Gastroesophageal sphincter (tissue), 4 donors: ENCODE measurements at regions not wholly inside any gene's neighbourhood (a gene's known extent, or its start where the extent isn't known, plus 50 kb on each side); places are given as distances from the start of the nearest gene placed in this dataset.

Source experiments
- ATAC-seq: fragments of 150-250 bp; one replicate; pipeline ENCODE4 v1.9.1; 2016; ENCODE audit warnings: mild to moderate bottlenecking, moderate library complexity
- H3K27ac ChIP-seq, 4 donors: fragments of 200-600 bp; sonication (generic) in 3 of 4; 1 replicate in 3 of 4; 2 replicates in 1 of 4; pipeline ENCODE4 v1.5.1; 2016 to 2019
- H3K27me3 ChIP-seq: fragments of 200-600 bp; sonication (generic); one replicate; pipeline ENCODE4 v1.5.1; 2019
- H3K36me3 ChIP-seq, 2 donors: fragments of 200-600 bp; sonication (generic); one replicate each; pipeline ENCODE4 v1.5.1; 2019; ENCODE audit warnings: control low read depth in 1 of 2
- H3K4me1 ChIP-seq, 3 donors: fragments of 200-600 bp; sonication (generic); 1 replicate in 2 of 3; 2 replicates in 1 of 3; pipeline ENCODE4 v1.5.1; 2016 to 2019; ENCODE audit warnings: control low read depth in 2 of 3
- H3K4me3 ChIP-seq, 2 donors: fragments of 200-600 bp; sonication (generic); one replicate each; pipeline ENCODE4 v1.5.1; 2019; ENCODE audit warnings: mild to moderate bottlenecking in 1 of 2, moderate library complexity in 1 of 2
- H3K9me3 ChIP-seq, 3 donors: fragments of 200-600 bp; sonication (generic); one replicate each; pipeline ENCODE4 v1.5.1; 2017 to 2019; ENCODE audit warnings: control low read depth in 2 of 3
- EP300 ChIP-seq: sonication (generic); formaldehyde crosslinking; IDR thresholded peaks from one replicate; pipeline ENCODE4 v1.6.1; 2017; ENCODE audit warnings: antibody characterized with exemption, mild to moderate bottlenecking
- POLR2A ChIP-seq, 2 donors: fragments of 450-650 bp; IDR thresholded peaks; one replicate each; pipeline ENCODE4 v1.6.1; 2017; ENCODE audit warnings: antibody characterized with exemption in 2 of 2, mild to moderate bottlenecking in 2 of 2, moderate library complexity in 1 of 2
- POLR2AphosphoS5 ChIP-seq: sonication (generic); formaldehyde crosslinking; IDR thresholded peaks from one replicate; pipeline ENCODE4 v1.6.1; 2017; ENCODE audit warnings: antibody characterized with exemption
- WGBS, 2 donors: methylation state at CpG; one replicate each; pipeline ENCODE4 v1.1.5; 2018; ENCODE audit warnings: low coverage in 1 of 2; 5-methylcytosine and 5-hydroxymethylcytosine counted together
- TF ChIP-seq, protein P1 (sequence below), 4 experiments: fragments of 200-600 bp in 2 of 4; fragments of 450-650 bp in 2 of 4; sonication (generic) in 1 of 4; IDR thresholded peaks; one replicate each; pipeline ENCODE4 v1.5.1; 2017 to 2019; ENCODE audit warnings: antibody characterized with exemption in 4 of 4, mild to moderate bottlenecking in 2 of 4, moderate library complexity in 2 of 4

DNA sequence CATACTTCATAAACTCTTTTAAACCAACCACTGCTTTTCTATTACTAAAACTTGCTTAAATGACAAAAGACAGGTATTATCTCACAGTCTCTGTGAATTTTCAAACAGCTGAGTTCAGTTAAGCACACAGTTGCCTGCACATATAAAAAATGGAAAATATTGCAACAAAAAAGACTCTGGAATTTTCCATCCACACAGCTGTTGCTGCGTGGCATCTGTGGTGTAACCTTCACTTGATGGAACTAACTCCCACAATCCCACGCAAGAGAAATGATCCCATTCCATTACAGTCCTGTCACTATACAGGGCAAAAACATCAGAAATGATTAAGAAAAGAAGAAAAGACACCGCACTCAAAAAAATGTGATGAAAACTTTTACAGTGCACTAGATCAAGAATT is 149.8 kb upstream of the TBL1X start:
- H3K27me3 ChIP-seq: no peaks in the 10 kb centered on the region
- no peak overlapping the region for H3K27ac ChIP-seq
- no peak overlapping the region for H3K4me3 ChIP-seq
- 46 to 77% methylated on average over 3 of the region's 3 CpGs for WGBS, 2 donors
- ATAC-seq: no peak
- no peaks in the 10 kb centered on the region for H3K4me1 ChIP-seq
- H3K36me3 ChIP-seq: no peaks in the 10 kb centered on the region
- TF ChIP-seq POLR2AphosphoS5: no peak
- no peak for TF ChIP-seq EP300
- TF ChIP-seq, protein P1, sequence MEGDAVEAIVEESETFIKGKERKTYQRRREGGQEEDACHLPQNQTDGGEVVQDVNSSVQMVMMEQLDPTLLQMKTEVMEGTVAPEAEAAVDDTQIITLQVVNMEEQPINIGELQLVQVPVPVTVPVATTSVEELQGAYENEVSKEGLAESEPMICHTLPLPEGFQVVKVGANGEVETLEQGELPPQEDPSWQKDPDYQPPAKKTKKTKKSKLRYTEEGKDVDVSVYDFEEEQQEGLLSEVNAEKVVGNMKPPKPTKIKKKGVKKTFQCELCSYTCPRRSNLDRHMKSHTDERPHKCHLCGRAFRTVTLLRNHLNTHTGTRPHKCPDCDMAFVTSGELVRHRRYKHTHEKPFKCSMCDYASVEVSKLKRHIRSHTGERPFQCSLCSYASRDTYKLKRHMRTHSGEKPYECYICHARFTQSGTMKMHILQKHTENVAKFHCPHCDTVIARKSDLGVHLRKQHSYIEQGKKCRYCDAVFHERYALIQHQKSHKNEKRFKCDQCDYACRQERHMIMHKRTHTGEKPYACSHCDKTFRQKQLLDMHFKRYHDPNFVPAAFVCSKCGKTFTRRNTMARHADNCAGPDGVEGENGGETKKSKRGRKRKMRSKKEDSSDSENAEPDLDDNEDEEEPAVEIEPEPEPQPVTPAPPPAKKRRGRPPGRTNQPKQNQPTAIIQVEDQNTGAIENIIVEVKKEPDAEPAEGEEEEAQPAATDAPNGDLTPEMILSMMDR (IDR thresholded peaks at IDR 0.05): no peak
- TF ChIP-seq POLR2A (IDR thresholded peaks at IDR 0.05): no peak
- H3K9me3 ChIP-seq: no peaks in the 10 kb centered on the region

DNA sequence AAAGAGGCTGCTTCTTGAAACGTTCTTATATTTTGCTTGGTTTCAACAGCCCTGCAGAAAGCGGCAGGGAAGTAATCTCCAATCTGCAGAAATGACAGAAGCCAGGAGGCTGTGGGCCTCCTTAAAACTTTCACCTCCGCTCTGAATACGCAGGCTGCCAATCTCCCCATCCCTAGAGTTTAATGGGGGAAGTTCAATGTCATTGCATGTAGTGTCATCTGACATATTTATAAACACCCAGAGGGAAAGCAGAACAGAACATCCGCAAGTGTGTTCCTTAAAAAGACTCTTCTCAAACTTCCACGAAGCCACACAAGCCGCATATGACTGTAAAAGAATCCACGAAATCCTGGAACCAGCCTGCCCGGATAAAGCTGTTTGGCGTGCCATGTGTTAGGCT is 148.8 kb upstream of the TBL1X start:
- no peaks in the 10 kb centered on the region for H3K4me1 ChIP-seq
- peak; percentile 34 for ATAC-seq
- H3K4me3 ChIP-seq: no peak overlapping the region
- WGBS, 2 donors: 53 to 68% methylated on average over 5 to 7 of the region's 10 CpGs
- no peaks in the 10 kb centered on the region for H3K9me3 ChIP-seq
- H3K27me3 ChIP-seq: no peaks in the 10 kb centered on the region
- TF ChIP-seq POLR2AphosphoS5 (peak; percentile 26), EP300 (no peak)
- TF ChIP-seq, protein P1 (IDR thresholded peaks at IDR 0.05): no peak
- H3K36me3 ChIP-seq: no peaks in the 10 kb centered on the region
- peak overlapping the region in 3 of 4 donors; percentile 18 to 51 (median 38) for H3K27ac ChIP-seq

DNA sequence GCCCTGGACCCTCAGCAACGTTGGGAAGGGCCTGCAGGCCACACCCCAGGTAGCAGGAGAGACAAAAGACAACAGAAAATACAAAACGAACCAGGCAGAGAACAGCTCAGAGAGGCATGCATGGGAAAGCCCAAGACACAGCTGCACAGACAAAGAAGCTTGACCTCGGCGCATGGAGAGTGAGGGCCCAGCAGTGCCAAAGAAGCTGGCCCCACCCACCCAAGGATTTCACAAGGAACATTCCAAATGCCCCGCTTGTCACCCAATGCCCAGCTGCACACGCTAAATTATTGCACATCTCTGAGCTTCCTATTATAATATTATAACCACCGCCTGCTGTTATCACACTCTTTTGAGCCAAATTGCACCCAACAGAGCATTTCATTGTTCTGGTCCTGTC is 147.7 kb upstream of the TBL1X start:
- H3K4me3 ChIP-seq: no peak overlapping the region
- TF ChIP-seq, protein P1 (IDR thresholded peaks at IDR 0.05): no peak
- TF ChIP-seq POLR2AphosphoS5 (no peak), EP300 (no peak), POLR2A (IDR thresholded peaks at IDR 0.05) (no peak)
- 87 to 88% methylated on average over 5 to 7 of the region's 7 CpGs for WGBS, 2 donors
- H3K36me3 ChIP-seq: no peaks in the 10 kb centered on the region
- H3K27me3 ChIP-seq: no peaks in the 10 kb centered on the region
- no peak for ATAC-seq
- no peak overlapping the region for H3K27ac ChIP-seq
- no peaks in the 10 kb centered on the region for H3K9me3 ChIP-seq
- H3K4me1 ChIP-seq: no peaks in the 10 kb centered on the region

DNA sequence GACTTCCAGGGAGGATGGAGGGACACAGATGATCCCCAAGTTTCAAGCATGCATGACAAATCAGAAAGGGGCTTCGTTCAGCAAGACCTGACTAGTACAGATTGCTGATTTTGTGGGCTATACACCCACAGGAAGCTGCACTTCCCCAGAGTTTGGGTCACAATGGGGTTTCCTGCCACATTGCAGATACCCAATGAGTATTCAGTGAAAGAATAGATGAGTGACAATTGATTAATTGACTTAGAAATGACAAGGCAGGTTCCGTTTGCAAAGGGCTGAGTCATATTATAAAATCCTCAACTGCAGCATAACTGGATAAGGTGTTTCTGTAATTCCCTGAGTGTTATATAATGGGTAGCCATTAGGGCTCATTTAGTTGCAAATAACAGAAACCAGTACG is 146.6 kb upstream of the TBL1X start:
- Histone ChIP-seq H3K27ac (no peak overlapping the region), H3K9me3 (no peaks in the 10 kb centered on the region), H3K4me3 (no peak overlapping the region), H3K36me3 (no peaks in the 10 kb centered on the region), H3K4me1 (no peaks in the 10 kb centered on the region), H3K27me3 (no peaks in the 10 kb centered on the region)
- ATAC-seq: no peak
- TF ChIP-seq POLR2AphosphoS5: no peak
- TF ChIP-seq EP300: no peak
- no peak for TF ChIP-seq POLR2A (IDR thresholded peaks at IDR 0.05)
- TF ChIP-seq, protein P1 (IDR thresholded peaks at IDR 0.05): no peak
- 53 to 60% methylated on average over 1 to 3 of the region's 3 CpGs for WGBS, 2 donors

DNA sequence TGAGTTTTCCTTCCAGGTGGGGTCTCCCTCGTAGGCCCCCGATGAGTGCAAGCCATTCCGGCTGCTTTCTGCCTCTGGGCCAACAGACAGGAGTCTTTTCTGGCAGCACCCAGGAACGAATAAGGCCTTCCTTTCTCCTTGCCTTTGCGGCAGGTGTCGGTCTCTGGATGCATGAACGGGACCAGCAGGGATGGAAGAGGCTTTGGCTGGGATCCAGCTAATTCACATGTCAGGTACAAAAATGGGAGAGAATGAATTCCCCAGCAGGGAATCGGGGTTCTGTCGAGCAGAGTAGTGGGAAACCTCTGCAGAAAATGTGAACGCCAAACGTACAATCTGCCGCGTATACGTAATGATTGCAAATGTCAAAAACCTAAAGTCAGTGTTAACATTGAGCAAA is 146.1 kb upstream of the TBL1X start:
- H3K27ac ChIP-seq: no peak overlapping the region
- H3K4me3 ChIP-seq: no peak overlapping the region
- no peaks in the 10 kb centered on the region for H3K27me3 ChIP-seq
- 84 to 90% methylated on average over 5 to 9 of the region's 14 CpGs for WGBS, 2 donors
- no peaks in the 10 kb centered on the region for H3K36me3 ChIP-seq
- no peaks in the 10 kb centered on the region for H3K9me3 ChIP-seq
- H3K4me1 ChIP-seq: no peaks in the 10 kb centered on the region
- ATAC-seq: no peak
- TF ChIP-seq EP300 (no peak), POLR2AphosphoS5 (no peak), POLR2A (IDR thresholded peaks at IDR 0.05) (no peak)
- TF ChIP-seq, protein P1 (IDR thresholded peaks at IDR 0.05): no peak
